HG03439 (cell line): ENCODE measurements at regions not wholly inside any gene's neighbourhood (a gene's known extent, or its start where the extent isn't known, plus 50 kb on each side); places are given as distances from the start of the nearest gene placed in this dataset.

Experiments
- ATAC-seq: cut with Tn5 transposase; IDR thresholded peaks from one replicate; pipeline ENCODE4 v1.9.1; 2021; ENCODE audit warnings: mild to moderate bottlenecking, moderate library complexity; ENCODE audit not compliant: unreplicated experiment

- ATAC-seq: no peak
Measured at GRCh38 chr18:40049716-40050115, 1905.3 kb upstream of the PIK3C3 start.

- no peak for ATAC-seq
Measured at GRCh38 chr18:40048886-40049650, 1906.0 kb upstream of the PIK3C3 start.

DNA sequence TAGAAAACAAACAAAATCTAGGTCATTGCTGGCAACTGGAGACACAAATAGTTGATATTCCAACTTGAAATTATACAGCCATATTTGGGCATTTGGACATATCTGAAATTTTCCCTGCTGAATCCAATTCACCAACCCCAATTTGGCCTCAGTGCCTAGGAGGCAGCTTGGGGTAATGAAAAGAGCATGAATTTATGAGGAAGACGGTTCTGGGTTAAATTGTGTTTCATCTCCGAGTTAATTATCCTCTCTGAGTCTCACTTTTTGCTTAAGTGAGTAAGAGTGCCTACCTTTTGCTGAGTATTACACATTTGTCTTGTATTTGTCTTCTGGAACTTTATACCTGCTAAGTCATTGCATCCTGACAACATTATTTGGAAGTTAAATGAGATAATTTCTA, 1906.8 kb upstream of the PIK3C3 start:
- no peak for ATAC-seq

DNA sequence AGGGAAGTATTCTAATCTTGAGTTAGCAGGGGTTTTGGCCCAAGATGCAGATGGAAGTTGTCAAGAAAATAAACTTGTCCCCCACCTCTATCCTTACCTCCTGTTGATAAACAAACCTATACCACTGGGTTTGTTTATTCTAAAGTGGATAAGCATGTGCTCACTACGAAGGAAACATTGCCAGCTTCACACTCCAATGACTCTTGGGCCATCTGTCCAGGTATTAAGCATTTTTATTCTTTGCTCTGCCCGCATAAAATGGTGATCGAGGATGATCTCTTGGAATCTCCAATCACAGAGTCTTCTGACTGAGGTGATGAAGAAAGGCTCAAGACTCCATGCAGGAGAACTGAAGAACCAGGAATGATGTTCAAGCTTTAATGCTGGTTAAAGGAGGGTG, 1908.4 kb upstream of the PIK3C3 start:
- ATAC-seq: no peak

DNA sequence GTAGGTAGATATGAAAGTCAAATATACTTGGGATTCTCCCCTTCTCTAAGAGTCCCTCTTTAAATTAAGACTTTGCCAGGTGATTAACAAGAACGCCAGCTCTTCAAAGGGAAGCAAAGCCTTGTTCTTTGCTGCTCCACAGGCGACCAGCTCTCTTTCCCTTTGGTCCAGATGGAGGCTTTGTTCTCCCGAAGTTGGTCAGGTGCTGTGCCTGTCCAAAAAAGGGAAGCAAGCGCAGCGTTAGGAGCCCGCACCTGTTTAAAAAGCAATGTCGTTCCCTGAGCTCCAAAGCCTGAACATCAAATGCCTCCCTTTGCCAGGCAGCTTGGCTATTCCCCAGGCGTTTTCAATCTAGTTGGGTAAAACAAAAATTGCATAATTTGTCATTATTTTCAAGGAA, 1913.1 kb upstream of the PIK3C3 start:
- ATAC-seq: no peak

DNA sequence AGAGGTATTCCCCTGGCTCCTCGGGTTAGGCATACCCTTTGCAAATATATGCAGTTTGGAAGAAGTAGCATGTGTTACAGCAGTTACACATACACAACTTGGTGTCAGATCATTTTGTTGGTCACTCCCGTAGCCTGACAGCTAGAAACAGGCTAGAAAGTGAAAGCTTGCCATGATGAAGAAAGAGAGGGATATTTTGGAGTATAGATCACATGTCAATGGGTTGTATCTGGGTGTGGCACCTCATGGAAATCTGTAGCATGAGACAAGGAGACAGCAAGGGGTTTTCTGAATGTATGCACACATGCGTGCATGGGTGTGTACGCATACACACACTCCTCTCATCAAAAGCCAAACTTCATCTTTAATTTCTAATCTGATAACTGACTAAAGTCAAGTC, 1914.5 kb upstream of the PIK3C3 start:
- ATAC-seq: no peak

DNA sequence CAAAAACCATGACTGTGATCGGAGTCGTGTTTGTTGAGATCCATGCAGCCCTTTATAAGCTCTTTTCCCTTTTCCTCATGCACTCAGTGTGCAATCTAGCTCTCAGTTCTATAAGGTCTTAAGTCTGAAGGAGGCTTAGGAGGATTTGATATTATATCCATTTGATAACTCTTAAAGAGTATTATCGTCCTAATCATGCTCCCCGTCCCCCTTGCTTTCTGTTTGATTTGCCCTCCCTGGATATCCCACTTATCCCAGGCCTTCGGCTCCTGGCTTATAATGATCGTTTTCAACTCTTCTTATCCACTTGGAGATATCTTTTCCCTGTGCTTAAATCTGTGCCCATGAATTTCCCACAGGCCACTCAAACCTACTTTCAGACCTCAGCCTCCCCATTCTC, 1917.7 kb upstream of the PIK3C3 start:
- no peak for ATAC-seq

GRCh38 chr18:40036861-40037260, 1918.2 kb upstream of the PIK3C3 start:
- ATAC-seq: no peak

DNA sequence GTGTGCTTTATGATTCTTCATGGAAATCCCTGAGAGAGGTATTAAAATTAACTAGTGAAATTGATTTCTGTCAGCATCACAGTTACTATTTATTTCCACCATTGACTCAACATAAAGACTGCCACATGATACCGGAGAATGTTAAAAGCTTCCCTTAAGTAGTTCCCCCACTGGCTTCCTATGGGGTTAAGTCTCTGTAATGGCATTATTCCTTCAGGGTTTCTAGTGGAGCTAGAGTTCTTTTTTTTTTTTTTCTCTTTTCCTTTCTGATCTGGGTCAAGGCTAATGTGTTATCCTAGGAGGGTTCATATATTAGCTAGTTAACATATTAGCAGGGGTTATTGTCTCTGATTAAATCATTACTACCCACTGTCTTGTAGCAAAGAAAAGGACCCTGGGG, 1919.1 kb upstream of the PIK3C3 start:
- no peak for ATAC-seq

- ATAC-seq: no peak
Measured at GRCh38 chr18:40032076-40032475, 1923.0 kb upstream of the PIK3C3 start.

DNA sequence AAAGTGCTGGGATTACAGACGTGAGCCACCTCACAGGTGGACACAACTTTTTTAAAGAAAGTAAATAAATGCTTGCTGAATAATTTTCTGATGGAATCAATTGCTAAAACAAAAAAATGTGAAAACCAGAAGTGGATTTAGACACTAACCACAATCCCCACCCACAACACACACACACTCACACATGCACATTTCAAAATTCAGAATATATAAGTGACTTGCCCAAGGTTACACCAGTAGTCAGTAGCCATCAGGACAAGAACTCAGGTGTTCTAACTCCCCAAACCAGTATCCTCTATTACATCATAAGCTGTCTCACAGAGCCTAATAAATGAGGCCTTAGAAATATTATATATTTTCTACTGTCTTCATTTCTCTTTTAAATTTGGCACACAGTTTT, 1923.6 kb upstream of the PIK3C3 start:
- ATAC-seq: no peak

- ATAC-seq: no peak
Measured at GRCh38 chr18:40019797-40020392, 1935.1 kb upstream of the PIK3C3 start.

GRCh38 chr18:40018266-40018665, 1936.8 kb upstream of the PIK3C3 start:
- ATAC-seq: no peak

DNA sequence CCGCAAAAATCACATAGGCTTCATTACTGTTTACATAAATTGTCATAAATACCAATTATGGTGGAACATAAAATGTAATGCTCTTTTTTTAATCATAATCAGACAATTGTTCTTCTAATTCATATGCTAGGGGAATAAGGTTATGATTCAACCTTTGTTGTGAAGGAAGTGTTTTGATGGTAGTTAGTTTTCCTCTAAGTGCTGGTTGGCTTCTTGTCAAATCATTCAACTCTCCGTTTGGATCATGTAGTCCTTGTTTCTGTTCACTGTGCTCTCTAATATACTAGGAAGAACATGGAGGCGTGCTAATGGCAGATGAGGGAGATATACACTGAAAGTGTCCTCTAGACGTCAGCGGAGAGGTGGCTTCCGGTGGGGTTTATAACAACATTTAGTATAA, 1938.0 kb upstream of the PIK3C3 start:
- no peak for ATAC-seq

DNA sequence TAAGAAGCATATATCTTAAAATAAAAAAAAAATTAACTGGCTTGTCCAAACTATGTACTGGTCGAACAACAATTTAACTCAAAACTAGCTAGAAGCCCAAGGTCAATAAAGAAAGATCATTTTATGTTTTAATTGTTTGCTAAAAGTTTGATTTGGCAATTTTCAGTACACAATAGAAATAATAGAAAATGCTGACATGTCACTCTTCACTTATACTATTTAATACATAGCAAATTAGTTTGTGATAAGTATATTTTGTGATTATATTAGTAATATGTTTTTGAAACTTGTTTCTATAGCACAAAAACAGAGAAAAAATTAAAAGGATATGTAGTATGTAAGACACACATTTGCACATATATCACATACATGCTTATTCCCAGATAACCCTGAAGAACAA, 1938.6 kb upstream of the PIK3C3 start:
- ATAC-seq: no peak

GRCh38 chr18:40013001-40013609, 1941.9 kb upstream of the PIK3C3 start:
- ATAC-seq: no peak

DNA sequence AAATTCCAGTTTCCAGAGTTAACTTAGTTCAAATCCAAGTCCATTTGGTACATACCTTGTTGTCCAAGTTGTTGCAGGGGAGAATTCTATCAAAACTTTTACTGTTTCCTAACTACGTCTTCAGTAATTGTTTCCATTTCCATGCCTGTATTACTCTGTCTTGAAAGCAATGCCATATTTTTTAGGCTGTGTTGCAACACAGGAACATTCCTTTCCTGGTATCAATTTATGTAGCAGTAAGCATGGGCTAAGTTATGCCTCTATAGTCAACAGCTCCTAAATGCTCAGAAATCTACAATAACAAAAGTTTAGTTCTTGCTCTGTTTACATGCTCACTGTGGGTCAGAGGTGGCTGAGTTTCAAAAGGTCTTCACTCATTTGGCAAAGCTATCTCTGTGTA, 1943.8 kb upstream of the PIK3C3 start:
- ATAC-seq: no peak

DNA sequence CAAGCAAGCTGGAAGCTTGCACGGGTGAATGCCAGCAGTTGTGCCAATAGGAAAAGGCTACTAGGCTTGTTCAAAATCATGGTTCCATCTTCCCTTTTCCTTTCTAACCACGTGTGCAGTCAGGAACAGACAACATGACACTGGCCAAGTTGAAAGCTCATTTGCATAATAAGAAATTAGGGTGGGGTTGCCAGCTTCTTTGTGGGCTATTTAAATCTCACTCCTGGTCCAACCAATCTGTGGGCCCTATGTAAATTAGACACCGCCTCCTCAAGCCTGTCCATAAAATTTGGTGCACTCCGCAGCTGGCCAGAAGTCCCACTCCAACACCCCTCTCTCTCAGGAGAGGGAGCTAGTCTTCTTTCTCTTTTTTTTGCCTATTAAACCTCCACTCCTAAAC, 1948.4 kb upstream of the PIK3C3 start:
- ATAC-seq: no peak

- ATAC-seq: no peak
Measured at GRCh38 chr18:40004246-40004645, 1950.8 kb upstream of the PIK3C3 start.

GRCh38 chr18:39998317-39998716, 1956.7 kb upstream of the PIK3C3 start:
- no peak for ATAC-seq

GRCh38 chr18:39994498-39994897, 1960.5 kb upstream of the PIK3C3 start:
- no peak for ATAC-seq

GRCh38 chr18:39991696-39992265, 1963.3 kb upstream of the PIK3C3 start:
- ATAC-seq: no peak
